Fibroblast of lung (primary cell): ENCODE measurements at regions not wholly inside any gene's neighbourhood (a gene's known extent, or its start where the extent isn't known, plus 50 kb on each side); places are given as distances from the start of the nearest gene placed in this dataset.

Experiments used
- DNase-seq, 2 donors: peaks; one replicate each; pipeline versions ENCODE4 v3.0.0 to v3.0.0-alpha.2; 2010; ENCODE audit warnings: low read depth in 2 of 2
- H2AFZ ChIP-seq: 2 replicates; pipeline ENCODE4 v1.5.1; 2012; ENCODE audit warnings: low read length, control low read depth, inconsistent platforms
- H3K27ac ChIP-seq: 2 replicates; pipeline ENCODE4 v1.5.1; 2011; ENCODE audit warnings: low read length, control low read depth; ENCODE audit not compliant: insufficient read depth
- H3K27me3 ChIP-seq: 2 replicates; pipeline ENCODE4 v1.5.1; 2011; ENCODE audit warnings: mild to moderate bottlenecking, low read length; ENCODE audit not compliant: control insufficient read depth, insufficient read depth
- H3K36me3 ChIP-seq: 2 replicates; pipeline ENCODE4 v1.5.1; 2011; ENCODE audit warnings: low read length; ENCODE audit not compliant: control insufficient read depth, insufficient read depth
- H3K4me1 ChIP-seq: 2 replicates; pipeline ENCODE4 v1.5.1; 2011; ENCODE audit warnings: low read length; ENCODE audit not compliant: control insufficient read depth, insufficient read depth; ENCODE audit errors: extremely low read depth
- H3K4me2 ChIP-seq: 2 replicates; pipeline ENCODE4 v1.5.1; 2011; ENCODE audit warnings: low read length, control low read depth; ENCODE audit not compliant: insufficient read depth; ENCODE audit errors: extremely low read depth
- H3K4me3 ChIP-seq, 4 experiments: fragments of 200-600 bp in 1 of 4; sonication (generic) in 1 of 4; replicated peaks in 1 of 4; 2 replicates each; pipeline ENCODE4 v1.5.1; 2011 to 2016; ENCODE audit warnings: low read length in 4 of 4, low read depth in 3 of 4, mild to moderate bottlenecking in 3 of 4, control low read depth in 2 of 4, inconsistent platforms in 1 of 4, mixed read lengths in 1 of 4; ENCODE audit not compliant: insufficient read depth in 1 of 4; ENCODE audit errors: control extremely low read depth in 1 of 4
- H3K79me2 ChIP-seq: 2 replicates; pipeline ENCODE4 v1.5.1; 2012; ENCODE audit warnings: mild to moderate bottlenecking, low read length, inconsistent platforms; ENCODE audit not compliant: control insufficient read depth, insufficient read depth
- H3K9ac ChIP-seq: 2 replicates; pipeline ENCODE4 v1.5.1; 2011; ENCODE audit warnings: mild to moderate bottlenecking, low read length, control low read depth; ENCODE audit not compliant: insufficient read depth
- H3K9me3 ChIP-seq: 2 replicates; pipeline ENCODE4 v1.5.1; 2012; ENCODE audit warnings: low read depth, low read length; ENCODE audit not compliant: control insufficient read depth, insufficient read depth
- H4K20me1 ChIP-seq: 2 replicates; pipeline ENCODE4 v1.5.1; 2011; ENCODE audit warnings: low read length; ENCODE audit not compliant: control insufficient read depth, insufficient read depth; ENCODE audit errors: extremely low read depth
- CTCF ChIP-seq, 2 donors: IDR thresholded peaks in 1 of 2; conservative IDR thresholded peaks in 1 of 2; 1 replicate in 1 of 2; 2 replicates in 1 of 2; pipeline ENCODE4 v1.5.1; 2011 to 2012; ENCODE audit warnings: low read length in 2 of 2, control low read depth in 1 of 2, inconsistent platforms in 1 of 2, low read depth in 1 of 2, mild to moderate bottlenecking in 1 of 2
- EZH2 ChIP-seq: IDR thresholded peaks from 2 replicates; pipeline ENCODE4 v1.5.1; 2012; ENCODE audit warnings: low read length, control low read depth, mild to moderate bottlenecking; ENCODE audit errors: missing control alignments

- H3K9ac ChIP-seq = no peak overlapping the region
- H2AFZ ChIP-seq = no peak overlapping the region
- H3K79me2 ChIP-seq = no peaks in the 10 kb centered on the region
- H3K9me3 ChIP-seq = no peaks in the 10 kb centered on the region
- DNase-seq = no peak
- no peak overlapping the region for H3K27ac ChIP-seq
- no peaks in the 10 kb centered on the region for H3K27me3 ChIP-seq
- TF ChIP-seq CTCF (conservative IDR thresholded peaks at IDR 0.05 in 1 of 2, IDR thresholded peaks at IDR 0.05 in 1 of 2; ENCODE audit: low read depth in 1 of 2, low read length in 2 of 2) (no peak), EZH2 (no peak)
- no peaks in the 10 kb centered on the region for H3K36me3 ChIP-seq
- H3K4me1 ChIP-seq = no peaks in the 10 kb centered on the region
- H4K20me1 ChIP-seq = no peaks in the 10 kb centered on the region
- H3K4me2 ChIP-seq = no peak overlapping the region
- no peak overlapping the region for H3K4me3 ChIP-seq
Measured at GRCh38 chr4:54384152-54384551, 155.1 kb downstream of the PDGFRA start.

- peak; percentile 37 to 38 for TF ChIP-seq CTCF (conservative IDR thresholded peaks at IDR 0.05 in 1 of 2, IDR thresholded peaks at IDR 0.05 in 1 of 2; ENCODE audit: low read depth in 1 of 2, low read length in 2 of 2)
- no peak for TF ChIP-seq EZH2
- Histone ChIP-seq H3K27me3 (no peaks in the 10 kb centered on the region), H3K9ac (no peak overlapping the region), H3K9me3 (no peaks in the 10 kb centered on the region), H3K4me1 (no peaks in the 10 kb centered on the region), H4K20me1 (no peaks in the 10 kb centered on the region), H3K27ac (no peak overlapping the region), H3K4me2 (no peak overlapping the region), H3K4me3 (no peak overlapping the region), H2AFZ (no peak overlapping the region), H3K36me3 (no peaks in the 10 kb centered on the region), H3K79me2 (no peaks in the 10 kb centered on the region)
- DNase-seq = peak; percentile 23 to 34
Measured at GRCh38 chr4:54384563-54384962, 155.5 kb downstream of the PDGFRA start.

- Histone ChIP-seq H3K9ac (no peak overlapping the region), H3K9me3 (no peaks in the 10 kb centered on the region), H3K4me2 (no peak overlapping the region), H3K4me1 (no peaks in the 10 kb centered on the region), H3K27me3 (no peaks in the 10 kb centered on the region), H2AFZ (no peak overlapping the region), H3K79me2 (no peaks in the 10 kb centered on the region), H3K4me3 (no peak overlapping the region), H4K20me1 (no peaks in the 10 kb centered on the region), H3K36me3 (no peaks in the 10 kb centered on the region), H3K27ac (no peak overlapping the region)
- no peak for DNase-seq
- no peak for TF ChIP-seq EZH2
- no peak for TF ChIP-seq CTCF (conservative IDR thresholded peaks at IDR 0.05 in 1 of 2, IDR thresholded peaks at IDR 0.05 in 1 of 2; ENCODE audit: low read depth in 1 of 2, low read length in 2 of 2)
Measured at GRCh38 chr4:54386042-54386669, 157.1 kb downstream of the PDGFRA start.
